GM18861 (cell line): ENCODE measurements at regions not wholly inside any gene's neighbourhood (a gene's known extent, or its start where the extent isn't known, plus 50 kb on each side); places are given as distances from the start of the nearest gene placed in this dataset.

Source experiments
- ATAC-seq: cut with Tn5 transposase; IDR thresholded peaks from one replicate; pipeline ENCODE4 v1.9.1; 2021; ENCODE audit not compliant: unreplicated experiment

GRCh38 chr6:170022827-170023619 is 267.9 kb downstream of the DLL1 start:
- no peak for ATAC-seq

GRCh38 chr6:170022291-170022722 is 268.6 kb downstream of the DLL1 start:
- no peak for ATAC-seq

GRCh38 chr6:170021579-170021978 is 269.3 kb downstream of the DLL1 start:
- ATAC-seq, result no peak

- ATAC-seq, result no peak
Measured at GRCh38 chr6:170019818-170020583, 268.6 kb downstream of the ERMARD start.

GRCh38 chr6:170018936-170019817 is 267.8 kb downstream of the ERMARD start:
- no peak for ATAC-seq

- no peak for ATAC-seq
Measured at GRCh38 chr6:170018422-170018935, 267.1 kb downstream of the ERMARD start.

- ATAC-seq, result no peak
Measured at GRCh38 chr6:170017603-170018320, 266.3 kb downstream of the ERMARD start.

GRCh38 chr6:170013815-170014214 is 262.4 kb downstream of the ERMARD start:
- no peak for ATAC-seq

- no peak for ATAC-seq
Measured at GRCh38 chr6:170012037-170012330, 260.6 kb downstream of the ERMARD start.

- no peak for ATAC-seq
Measured at GRCh38 chr6:170011204-170012036, 260.0 kb downstream of the ERMARD start.

GRCh38 chr6:170010665-170011203 is 259.3 kb downstream of the ERMARD start:
- no peak for ATAC-seq

- no peak for ATAC-seq
Measured at GRCh38 chr6:170008294-170008785, 256.9 kb downstream of the ERMARD start.

- no peak for ATAC-seq
Measured at GRCh38 chr6:170007468-170008293, 256.3 kb downstream of the ERMARD start.

- ATAC-seq, result no peak
Measured at GRCh38 chr6:170006900-170007467, 255.6 kb downstream of the ERMARD start.

- ATAC-seq, result no peak
Measured at GRCh38 chr6:170006071-170006899, 254.9 kb downstream of the ERMARD start.

- no peak for ATAC-seq
Measured at GRCh38 chr6:170005665-170006064, 254.2 kb downstream of the ERMARD start.

- no peak for ATAC-seq
Measured at GRCh38 chr6:170004585-170005210, 253.3 kb downstream of the ERMARD start.
